ENCODE measurements at regions not wholly inside any gene's neighbourhood (a gene's known extent, or its start where the extent isn't known, plus 50 kb on each side); places are given as distances from the start of the nearest gene placed in this dataset.
"Not testable (repeated sequence)": the region's sequence is repeated elsewhere in the genome, so short reads cannot be mapped to it uniquely, and the experiment has no call there.

GRCh38 chr4:19577097-19577496 is 674.6 kb upstream of the SLIT2 start:
- DNase-seq: no peak

GRCh38 chr4:19575924-19576323 is 675.8 kb upstream of the SLIT2 start:
- DNase-seq: no peak

DNA sequence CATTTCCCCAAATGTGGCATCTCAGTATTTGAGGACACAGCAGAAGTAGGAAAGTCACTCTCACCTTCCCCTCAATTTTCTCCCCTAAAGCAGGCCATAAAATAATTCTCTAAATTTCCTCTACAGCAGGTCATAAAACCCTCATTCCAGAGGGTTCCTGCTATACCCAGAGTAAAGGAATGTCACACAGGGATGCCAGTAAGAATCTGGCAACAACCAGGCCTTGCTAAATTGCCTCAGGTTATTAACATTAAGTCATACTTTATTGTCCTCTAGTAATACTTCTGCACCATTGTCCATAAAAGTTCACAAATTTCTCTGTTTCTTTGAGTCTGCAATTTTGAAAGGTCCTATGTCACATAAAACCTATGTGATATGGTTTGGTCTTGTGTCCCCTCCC is 685.7 kb upstream of the SLIT2 start:
- no peak for DNase-seq

GRCh38 chr4:19562456-19562855 is 689.2 kb upstream of the SLIT2 start:
- no peak for DNase-seq

GRCh38 chr4:19557161-19557560 is 694.5 kb upstream of the SLIT2 start:
- DNase-seq: no peak

DNA sequence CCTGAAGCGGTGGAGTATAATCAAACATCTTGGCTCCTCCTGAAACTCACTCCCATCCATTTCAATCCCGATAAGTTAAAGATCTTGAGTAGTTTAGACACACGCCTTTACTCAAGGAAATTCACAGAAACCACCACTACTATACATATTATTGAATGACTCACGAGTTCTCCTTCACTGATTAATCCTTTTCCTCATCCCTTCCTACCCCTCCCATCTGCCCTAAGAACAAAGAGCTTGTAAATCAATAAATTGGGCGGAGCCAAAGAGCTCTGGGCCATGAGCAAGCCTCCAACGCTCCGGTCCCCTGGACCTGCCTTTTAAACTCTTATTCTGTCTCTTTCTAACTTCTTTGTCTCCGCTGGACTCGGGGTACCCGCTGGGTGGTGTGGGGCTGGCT is 695.4 kb upstream of the SLIT2 start:
- not testable (repeated sequence) for DNase-seq

DNA sequence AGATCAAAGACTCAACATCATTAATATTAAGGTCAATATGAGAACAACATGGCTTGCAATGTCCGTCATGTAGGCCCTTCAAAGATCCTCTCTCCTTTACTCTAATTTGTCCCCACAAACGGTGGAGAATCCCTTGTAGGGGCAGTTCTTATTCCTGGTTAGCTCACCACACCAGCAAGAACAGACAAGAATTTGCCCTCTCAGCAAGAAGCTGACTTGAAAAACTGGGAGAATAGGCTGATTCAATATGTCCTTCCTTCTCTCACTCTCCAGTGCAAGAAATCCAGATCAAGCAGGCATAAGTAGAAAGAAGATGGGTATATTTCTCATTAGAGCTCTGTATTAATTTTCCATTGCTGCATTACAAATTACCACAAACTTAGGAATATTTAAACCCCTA is 704.2 kb upstream of the SLIT2 start:
- DNase-seq: no peak

- DNase-seq: no peak
Observed at GRCh38 chr4:19544446-19545125, 707.1 kb upstream of the SLIT2 start.

DNA sequence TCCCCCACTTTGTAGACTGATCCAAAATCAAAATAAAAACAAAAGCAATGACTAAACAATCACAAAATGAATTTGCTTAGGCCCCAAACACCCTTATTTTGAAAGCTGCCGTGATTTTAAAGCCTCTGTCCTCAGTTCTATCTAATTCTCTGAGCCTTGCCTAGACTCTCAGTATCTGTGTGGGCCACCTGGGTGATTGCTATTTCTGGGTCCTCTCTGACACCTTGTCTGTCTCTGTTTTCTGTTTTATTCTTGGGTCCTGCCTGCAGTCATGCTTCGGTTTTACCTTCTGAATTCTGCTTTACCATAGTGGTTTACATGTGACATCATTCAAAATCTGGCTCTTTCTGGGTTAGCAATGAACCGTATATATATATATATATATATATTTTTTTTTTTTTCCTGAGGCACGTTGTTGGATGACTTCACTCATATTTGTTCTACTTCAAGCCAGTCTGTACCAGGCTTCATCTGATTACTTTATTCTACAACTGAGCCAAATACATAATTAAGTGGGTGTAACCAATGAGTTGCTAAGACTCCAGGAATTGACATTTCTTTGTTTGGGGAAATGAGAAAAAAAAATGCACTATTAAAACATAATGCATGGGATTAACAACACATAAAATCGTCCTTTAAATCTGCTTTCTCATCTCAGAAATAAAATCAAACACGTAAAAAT is 710.7 kb upstream of the SLIT2 start:
- DNase-seq: no peak

DNA sequence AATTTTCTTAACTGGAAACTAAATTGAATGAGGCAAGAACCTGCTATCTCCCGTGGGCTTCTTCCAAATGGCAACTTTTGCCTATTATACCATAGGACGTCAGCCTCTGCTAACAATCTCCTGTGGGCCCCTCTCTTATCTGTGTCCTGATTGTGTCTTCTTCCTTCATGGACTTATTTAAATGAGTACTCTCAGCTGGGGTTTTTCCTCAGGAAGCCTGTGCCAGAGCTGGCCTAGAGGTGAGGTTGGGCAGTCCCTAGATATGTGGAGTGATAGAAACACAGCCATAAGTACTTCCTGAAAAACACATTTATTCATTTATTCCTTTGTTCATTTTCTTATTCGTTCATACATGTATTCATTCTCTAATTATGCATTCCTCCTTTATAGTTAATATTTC is 712.5 kb upstream of the SLIT2 start:
- DNase-seq: no peak

- no peak for DNase-seq
Observed at GRCh38 chr4:19534159-19534558, 717.5 kb upstream of the SLIT2 start.

DNA sequence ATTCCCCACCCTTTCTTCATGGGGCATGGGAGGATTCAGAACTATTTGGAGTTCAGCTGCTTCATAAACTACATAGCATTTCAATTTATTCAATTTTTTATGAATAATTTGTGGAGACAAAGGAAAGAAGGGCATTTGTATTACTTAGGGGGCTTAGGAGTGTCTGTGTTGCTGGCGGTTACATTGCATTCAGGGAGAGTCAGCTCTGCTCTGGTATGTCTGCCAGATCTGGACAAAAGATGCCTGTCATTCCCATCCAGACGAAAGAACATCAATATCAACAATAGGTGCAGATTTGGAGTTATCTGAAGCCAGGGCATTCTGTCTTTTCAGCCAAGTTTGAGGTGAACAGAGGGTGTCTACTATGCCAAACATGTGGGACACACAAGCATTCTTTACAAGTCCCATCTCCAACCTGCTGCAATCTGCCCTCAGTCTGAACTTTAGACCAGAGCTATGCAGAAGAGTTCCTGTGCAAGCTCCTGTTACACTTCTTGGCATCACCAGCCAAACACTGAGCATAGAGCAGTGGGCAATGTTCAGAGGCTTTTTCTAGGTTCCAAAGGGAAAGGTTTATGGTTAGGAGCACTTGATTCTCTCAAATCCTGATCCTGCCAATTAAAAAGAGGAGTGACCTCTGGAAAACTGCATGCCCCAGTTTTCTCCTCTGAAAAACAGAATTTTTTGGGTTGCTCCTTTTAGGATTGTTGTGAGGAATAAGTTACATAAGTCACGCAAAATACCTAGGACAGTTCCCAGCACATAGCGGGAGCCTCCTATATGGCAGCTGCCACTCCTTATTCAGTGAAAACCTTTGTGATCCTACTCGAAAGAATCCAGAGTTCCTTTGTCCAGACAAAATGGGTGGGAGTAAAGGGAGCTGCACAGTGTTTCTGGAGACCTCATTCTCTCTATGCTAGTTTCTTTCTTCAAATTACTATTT is 719.5 kb upstream of the SLIT2 start:
- DNase-seq: no peak

- no peak for DNase-seq
Observed at GRCh38 chr4:19523964-19524363, 727.7 kb upstream of the SLIT2 start.

DNA sequence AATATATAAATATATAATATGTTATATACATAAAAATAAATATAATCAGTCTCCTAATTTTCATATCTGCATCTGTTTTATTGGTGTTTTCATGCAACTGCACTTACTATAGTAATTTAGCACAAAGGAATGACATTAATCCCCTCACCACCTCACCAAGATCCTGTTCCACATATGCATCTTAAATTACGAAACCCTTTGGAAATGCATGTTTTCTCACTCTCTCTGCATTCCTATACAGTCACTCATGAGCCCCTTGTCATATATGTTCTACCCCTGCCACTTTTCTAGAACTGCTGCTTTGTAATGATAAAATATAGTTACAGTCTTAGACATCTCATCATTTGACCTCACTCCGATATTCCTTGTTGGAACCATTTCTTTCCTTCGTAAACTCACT is 728.7 kb upstream of the SLIT2 start:
- DNase-seq: no peak

DNA sequence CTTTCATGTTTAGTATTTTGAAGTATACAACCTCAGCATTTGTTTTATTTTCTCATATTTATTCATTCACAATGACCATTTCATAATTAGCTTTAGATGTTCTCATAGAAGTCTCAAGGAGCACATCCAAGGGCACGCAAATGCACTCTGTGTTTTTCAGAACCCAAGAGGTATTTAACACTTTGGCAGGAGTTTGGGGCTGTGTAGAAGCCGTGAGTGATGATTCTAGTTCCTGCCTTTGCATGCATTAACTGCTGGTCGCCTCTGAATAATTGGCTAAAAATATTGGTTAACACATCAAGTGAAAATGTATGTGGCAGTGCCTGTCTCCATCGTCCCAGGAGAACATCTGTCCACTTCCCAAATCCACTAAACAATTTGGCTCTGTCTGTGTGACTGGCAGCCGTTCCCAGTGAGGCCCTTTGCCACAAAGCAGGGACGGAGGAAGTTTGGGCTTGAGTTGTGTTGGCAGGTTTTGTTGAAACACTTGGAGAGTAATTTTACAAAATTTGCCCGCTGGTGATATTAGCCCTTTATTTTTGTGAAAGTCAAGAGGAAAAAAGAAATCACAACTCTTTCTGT is 730.7 kb upstream of the SLIT2 start:
- no peak for DNase-seq

GRCh38 chr4:19514276-19515070 is 737.2 kb upstream of the SLIT2 start:
- no peak for DNase-seq

GRCh38 chr4:19512086-19512485 is 739.6 kb upstream of the SLIT2 start:
- DNase-seq: no peak

GRCh38 chr4:19510993-19511392 is 740.7 kb upstream of the SLIT2 start:
- DNase-seq: no peak

- DNase-seq: no peak
Observed at GRCh38 chr4:19508442-19508841, 743.3 kb upstream of the SLIT2 start.

- DNase-seq: no peak
Observed at GRCh38 chr4:19497705-19498104, 754.0 kb upstream of the SLIT2 start.

DNA sequence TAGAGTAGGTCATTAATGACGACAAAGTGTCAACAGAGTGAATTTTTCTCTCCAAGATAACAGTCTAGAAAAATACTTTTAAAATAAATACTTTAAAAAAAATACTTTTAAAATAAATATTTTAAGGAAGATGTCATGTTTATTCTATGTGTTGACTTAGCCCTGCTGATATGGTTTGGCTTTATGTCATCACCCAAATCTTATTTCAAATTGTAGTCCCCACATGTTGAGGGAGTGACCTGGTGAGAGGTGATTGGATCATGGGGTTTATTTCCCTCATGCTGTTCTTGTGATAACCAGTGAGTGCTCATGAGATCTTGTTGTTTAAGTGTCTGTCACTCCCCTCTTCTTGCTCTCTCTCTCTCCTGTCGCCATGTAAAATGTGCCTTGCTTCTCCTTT is 754.9 kb upstream of the SLIT2 start:
- no peak for DNase-seq

DNA sequence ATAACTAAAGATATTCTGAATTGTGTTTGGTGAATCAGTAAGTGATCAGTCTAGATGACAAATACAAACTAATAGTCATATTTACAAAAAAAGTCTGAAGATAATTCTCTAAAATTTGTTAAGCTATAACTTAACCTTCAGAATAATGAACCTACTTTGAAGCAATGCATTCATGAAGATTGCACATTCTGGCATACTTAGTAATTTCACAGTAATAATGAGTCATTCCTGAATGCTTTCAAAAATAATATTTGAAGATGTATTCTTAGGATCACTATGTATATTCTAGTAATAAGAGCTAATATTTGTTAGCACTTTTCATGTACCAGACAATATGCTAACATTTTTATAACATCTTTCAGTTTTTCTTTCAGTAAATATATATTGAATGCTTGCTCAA is 756.7 kb upstream of the SLIT2 start:
- DNase-seq: peak; percentile 37

DNA sequence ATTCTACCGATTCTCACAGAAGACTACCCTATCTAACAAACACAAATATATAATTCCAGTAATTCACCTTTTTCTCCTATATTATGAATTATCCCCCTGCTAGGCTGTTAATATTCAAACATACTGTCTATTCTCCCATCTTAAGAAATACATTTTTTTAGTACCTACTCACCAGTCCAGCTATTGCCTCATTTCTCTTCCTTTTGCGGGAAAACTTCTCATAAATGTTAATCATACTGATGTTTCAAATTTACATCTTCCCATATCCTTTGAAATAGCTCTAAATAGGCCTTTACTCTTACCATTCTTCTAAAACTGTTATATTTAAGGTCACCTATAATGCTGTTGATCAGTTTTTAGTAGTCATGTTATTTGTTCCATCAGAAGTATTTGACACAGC is 759.1 kb upstream of the SLIT2 start:
- peak; percentile 64 for DNase-seq

Measured in HCEC 1CT (cell line).